Ishikawa (cell line): ENCODE measurements at regions not wholly inside any gene's neighbourhood (a gene's known extent, or its start where the extent isn't known, plus 50 kb on each side); places are given as distances from the start of the nearest gene placed in this dataset.

Source experiments
- CEBPB ChIP-seq: IDR thresholded peaks from 2 replicates; pipeline ENCODE4 v1.6.1; 2012
- CREB1 ChIP-seq: IDR thresholded peaks from 2 replicates; pipeline ENCODE4 v1.6.1; 2012; ENCODE audit warnings: low read depth
- EGR1 ChIP-seq: IDR thresholded peaks from 2 replicates; pipeline ENCODE4 v1.6.1; 2012
- EP300 ChIP-seq: IDR thresholded peaks from 2 replicates; pipeline ENCODE4 v1.6.1; 2012; ENCODE audit warnings: borderline replicate concordance
- FOXM1 ChIP-seq: IDR thresholded peaks from 2 replicates; pipeline ENCODE4 v1.6.1; 2012; ENCODE audit warnings: low read depth, borderline replicate concordance
- NFIC ChIP-seq: IDR thresholded peaks from 2 replicates; pipeline ENCODE4 v1.6.1; 2012
- RAD21 ChIP-seq: IDR thresholded peaks from 2 replicates; pipeline ENCODE4 v1.6.1; 2012; ENCODE audit warnings: low read depth
- TAF1 ChIP-seq: IDR thresholded peaks from 2 replicates; pipeline ENCODE4 v1.6.1; 2012; ENCODE audit warnings: low read depth, mild to moderate bottlenecking
- TCF12 ChIP-seq: IDR thresholded peaks from 2 replicates; pipeline ENCODE4 v1.6.1; 2012; ENCODE audit warnings: low read depth
- TEAD4 ChIP-seq: IDR thresholded peaks from 2 replicates; pipeline ENCODE4 v1.6.1; 2012
- YY1 ChIP-seq: IDR thresholded peaks from 2 replicates; pipeline ENCODE4 v1.6.1; 2012; ENCODE audit warnings: low read depth
- ZBTB7A ChIP-seq: IDR thresholded peaks from 2 replicates; pipeline ENCODE4 v1.6.1; 2012; ENCODE audit warnings: low read depth
- TF ChIP-seq, protein P1 (sequence below): IDR thresholded peaks from 2 replicates; pipeline ENCODE4 v1.6.1; 2012; ENCODE audit warnings: low read depth, mild to moderate bottlenecking
- TF ChIP-seq, protein P2 (sequence below): IDR thresholded peaks from 2 replicates; pipeline ENCODE4 v1.6.1; 2012
- TF ChIP-seq, protein P3 (sequence below): IDR thresholded peaks from 2 replicates; pipeline ENCODE4 v1.6.1; 2012

DNA sequence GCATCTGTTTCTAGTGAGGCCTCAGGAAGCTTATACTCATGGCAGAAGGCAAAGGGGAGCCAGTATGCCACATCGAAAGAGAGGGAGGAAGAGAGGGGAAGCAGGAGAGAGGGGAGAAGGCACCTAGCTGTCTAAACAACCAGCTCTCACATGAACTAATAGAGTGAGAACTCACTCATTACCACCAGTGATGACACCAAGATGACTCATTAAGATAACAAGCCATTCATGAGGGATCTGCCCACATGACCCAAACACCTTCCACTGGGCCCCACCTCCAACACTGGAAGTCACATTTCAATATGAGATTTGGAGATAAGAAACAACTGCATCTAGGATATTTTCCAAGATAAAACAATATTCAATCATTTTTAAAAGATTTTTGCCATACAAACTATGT is 753.9 kb upstream of the ZEB2 start:
- TF ChIP-seq TEAD4 (no peak), TAF1 (no peak), NFIC (no peak), FOXM1 (no peak), ZBTB7A (no peak), TCF12 (no peak), CEBPB (no peak)
- TF ChIP-seq, protein P1, sequence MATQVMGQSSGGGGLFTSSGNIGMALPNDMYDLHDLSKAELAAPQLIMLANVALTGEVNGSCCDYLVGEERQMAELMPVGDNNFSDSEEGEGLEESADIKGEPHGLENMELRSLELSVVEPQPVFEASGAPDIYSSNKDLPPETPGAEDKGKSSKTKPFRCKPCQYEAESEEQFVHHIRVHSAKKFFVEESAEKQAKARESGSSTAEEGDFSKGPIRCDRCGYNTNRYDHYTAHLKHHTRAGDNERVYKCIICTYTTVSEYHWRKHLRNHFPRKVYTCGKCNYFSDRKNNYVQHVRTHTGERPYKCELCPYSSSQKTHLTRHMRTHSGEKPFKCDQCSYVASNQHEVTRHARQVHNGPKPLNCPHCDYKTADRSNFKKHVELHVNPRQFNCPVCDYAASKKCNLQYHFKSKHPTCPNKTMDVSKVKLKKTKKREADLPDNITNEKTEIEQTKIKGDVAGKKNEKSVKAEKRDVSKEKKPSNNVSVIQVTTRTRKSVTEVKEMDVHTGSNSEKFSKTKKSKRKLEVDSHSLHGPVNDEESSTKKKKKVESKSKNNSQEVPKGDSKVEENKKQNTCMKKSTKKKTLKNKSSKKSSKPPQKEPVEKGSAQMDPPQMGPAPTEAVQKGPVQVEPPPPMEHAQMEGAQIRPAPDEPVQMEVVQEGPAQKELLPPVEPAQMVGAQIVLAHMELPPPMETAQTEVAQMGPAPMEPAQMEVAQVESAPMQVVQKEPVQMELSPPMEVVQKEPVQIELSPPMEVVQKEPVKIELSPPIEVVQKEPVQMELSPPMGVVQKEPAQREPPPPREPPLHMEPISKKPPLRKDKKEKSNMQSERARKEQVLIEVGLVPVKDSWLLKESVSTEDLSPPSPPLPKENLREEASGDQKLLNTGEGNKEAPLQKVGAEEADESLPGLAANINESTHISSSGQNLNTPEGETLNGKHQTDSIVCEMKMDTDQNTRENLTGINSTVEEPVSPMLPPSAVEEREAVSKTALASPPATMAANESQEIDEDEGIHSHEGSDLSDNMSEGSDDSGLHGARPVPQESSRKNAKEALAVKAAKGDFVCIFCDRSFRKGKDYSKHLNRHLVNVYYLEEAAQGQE, result no peak
- TF ChIP-seq, protein P2, sequence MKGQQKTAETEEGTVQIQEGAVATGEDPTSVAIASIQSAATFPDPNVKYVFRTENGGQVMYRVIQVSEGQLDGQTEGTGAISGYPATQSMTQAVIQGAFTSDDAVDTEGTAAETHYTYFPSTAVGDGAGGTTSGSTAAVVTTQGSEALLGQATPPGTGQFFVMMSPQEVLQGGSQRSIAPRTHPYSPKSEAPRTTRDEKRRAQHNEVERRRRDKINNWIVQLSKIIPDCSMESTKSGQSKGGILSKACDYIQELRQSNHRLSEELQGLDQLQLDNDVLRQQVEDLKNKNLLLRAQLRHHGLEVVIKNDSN, result no peak
- TF ChIP-seq, protein P3, sequence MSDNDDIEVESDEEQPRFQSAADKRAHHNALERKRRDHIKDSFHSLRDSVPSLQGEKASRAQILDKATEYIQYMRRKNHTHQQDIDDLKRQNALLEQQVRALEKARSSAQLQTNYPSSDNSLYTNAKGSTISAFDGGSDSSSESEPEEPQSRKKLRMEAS, result no peak

DNA sequence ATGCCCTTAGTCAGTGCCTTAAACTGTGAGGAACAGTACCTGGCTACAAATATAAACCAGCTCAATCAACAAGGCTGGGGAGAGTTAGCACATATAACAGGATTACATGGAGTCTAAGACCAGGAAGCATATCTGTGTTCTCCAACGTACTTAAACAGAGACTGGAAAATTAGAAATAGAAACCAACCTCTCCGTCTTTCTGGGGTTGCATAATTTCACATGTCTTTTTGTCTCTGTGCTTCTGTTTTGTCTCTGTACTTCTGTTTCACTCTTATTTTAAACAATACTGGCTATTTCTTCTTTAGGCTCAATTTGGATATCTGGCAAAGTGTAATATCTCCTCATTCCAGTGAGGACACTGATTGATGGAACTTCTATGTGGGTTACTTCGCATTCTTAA is 749.0 kb upstream of the ZEB2 start:
- TF ChIP-seq CREB1, result no peak
- no peak for TF ChIP-seq TCF12
- TF ChIP-seq TAF1, result no peak
- TF ChIP-seq, protein P1, result no peak
- no peak for TF ChIP-seq ZBTB7A
- TF ChIP-seq FOXM1, result no peak
- no peak for TF ChIP-seq EGR1
- no peak for TF ChIP-seq NFIC
- TF ChIP-seq TEAD4, result no peak
- no peak for TF ChIP-seq CEBPB
- TF ChIP-seq, protein P3, result no peak
- no peak for TF ChIP-seq RAD21
- TF ChIP-seq YY1, result no peak
- TF ChIP-seq, protein P2, result no peak
- TF ChIP-seq EP300, result no peak

DNA sequence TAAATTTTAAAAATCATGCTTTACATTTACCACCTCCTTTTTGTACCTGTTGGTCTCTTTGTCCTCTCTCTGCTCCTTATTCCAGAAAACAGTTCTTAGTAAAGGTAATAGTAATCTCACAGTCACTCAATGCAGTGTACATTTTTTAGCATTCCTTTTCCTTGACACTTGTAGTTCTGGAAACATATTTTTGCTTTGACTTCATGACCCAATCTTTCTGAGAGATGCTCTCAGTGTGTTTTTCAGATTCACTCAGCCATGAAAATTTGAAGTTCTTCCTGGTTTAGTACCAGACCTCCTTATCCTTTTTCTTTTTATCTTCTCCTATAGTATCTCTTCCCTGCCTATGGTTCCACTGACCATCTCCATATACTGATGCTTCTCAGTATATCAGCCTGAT is 747.5 kb upstream of the ZEB2 start:
- TF ChIP-seq TEAD4, result no peak
- no peak for TF ChIP-seq ZBTB7A
- TF ChIP-seq EP300, result no peak

DNA sequence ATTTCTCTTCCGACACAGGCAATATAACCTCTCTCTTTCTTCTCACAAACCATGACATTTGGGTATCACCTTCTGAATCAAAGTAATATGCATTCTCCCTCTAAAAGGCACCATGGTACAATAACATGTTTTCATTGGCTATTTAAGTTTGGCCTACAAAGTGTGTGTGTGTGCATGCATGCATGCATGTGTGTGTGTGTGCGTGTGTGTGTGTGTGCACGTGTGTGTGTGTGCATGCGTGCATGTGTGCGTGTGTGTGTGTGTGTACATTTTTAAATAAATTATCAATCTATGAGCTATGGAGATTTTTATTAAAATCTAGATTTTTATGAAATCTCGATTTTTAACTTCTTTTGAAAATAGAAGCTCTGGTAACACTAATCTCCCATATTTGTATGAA is 745.3 kb upstream of the ZEB2 start:
- no peak for TF ChIP-seq TAF1
- TF ChIP-seq RAD21, result no peak
- TF ChIP-seq EP300, result no peak
- TF ChIP-seq, protein P1, result no peak
- TF ChIP-seq, protein P2, result no peak

DNA sequence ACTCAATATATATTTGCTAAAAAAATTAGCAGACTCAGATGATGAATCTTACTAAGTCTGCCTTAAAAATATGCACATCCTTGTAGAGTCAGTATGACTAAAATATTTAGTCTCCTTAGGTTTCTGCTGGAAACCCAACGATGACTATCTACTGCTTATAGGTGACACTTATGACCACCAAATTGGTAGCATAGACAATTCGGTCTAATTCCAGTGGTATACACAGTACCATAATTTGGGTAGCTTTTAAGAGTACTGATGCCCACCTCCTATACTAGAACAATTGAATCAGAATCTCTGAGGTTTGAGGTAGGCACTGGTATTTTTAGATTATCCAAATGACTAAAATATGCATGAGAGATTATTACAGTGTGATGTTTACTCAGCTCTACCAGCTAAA is 740.8 kb upstream of the ZEB2 start:
- TF ChIP-seq, protein P2, result no peak
- no peak for TF ChIP-seq ZBTB7A
- TF ChIP-seq CEBPB, result no peak
- no peak for TF ChIP-seq TAF1
- no peak for TF ChIP-seq FOXM1
- TF ChIP-seq, protein P1, result no peak
- no peak for TF ChIP-seq RAD21
- TF ChIP-seq, protein P3, result no peak
- TF ChIP-seq NFIC, result no peak
- no peak for TF ChIP-seq EP300
- TF ChIP-seq CREB1, result no peak
- TF ChIP-seq YY1, result no peak
- no peak for TF ChIP-seq TCF12
- TF ChIP-seq TEAD4, result no peak
- no peak for TF ChIP-seq EGR1
